T-helper 17 cell (primary cell): ENCODE measurements at regions not wholly inside any gene's neighbourhood (a gene's known extent, or its start where the extent isn't known, plus 50 kb on each side); places are given as distances from the start of the nearest gene placed in this dataset.

ENCODE experiments used
- ATAC-seq: fragments of 150-1000 bp; cut with Tn5 transposase; 2 replicates; pipeline ENCODE4 v1.10.0; 2021; ENCODE audit warnings: mild to moderate bottlenecking, moderate library complexity
- DNase-seq, 3 donors: peaks; one replicate each; pipeline versions ENCODE4 v3.0.0 to v3.0.0-alpha.2; 2020 to 2021
- H3K9me3 ChIP-seq: one replicate; pipeline ENCODE4 v1.7.0; 2013; ENCODE audit warnings: low read length, mild to moderate bottlenecking; ENCODE audit not compliant: control insufficient read depth, poor library complexity, severe bottlenecking
- H3K27ac Mint-ChIP-seq: one replicate; pipeline ENCODE4 v1.8.0; 2022; ENCODE audit warnings: mild to moderate bottlenecking, moderate library complexity, mixed read lengths
- H3K27me3 Mint-ChIP-seq: one replicate; pipeline ENCODE4 v1.8.0; 2022; ENCODE audit warnings: mixed read lengths
- H3K36me3 Mint-ChIP-seq: one replicate; pipeline ENCODE4 v1.8.0; 2022; ENCODE audit warnings: low read depth, mixed read lengths
- H3K4me1 Mint-ChIP-seq: one replicate; pipeline ENCODE4 v1.8.0; 2022; ENCODE audit warnings: mild to moderate bottlenecking, mixed read lengths
- H3K4me3 Mint-ChIP-seq: one replicate; pipeline ENCODE4 v1.8.0; 2022; ENCODE audit warnings: mild to moderate bottlenecking, moderate library complexity, mixed read lengths

DNA sequence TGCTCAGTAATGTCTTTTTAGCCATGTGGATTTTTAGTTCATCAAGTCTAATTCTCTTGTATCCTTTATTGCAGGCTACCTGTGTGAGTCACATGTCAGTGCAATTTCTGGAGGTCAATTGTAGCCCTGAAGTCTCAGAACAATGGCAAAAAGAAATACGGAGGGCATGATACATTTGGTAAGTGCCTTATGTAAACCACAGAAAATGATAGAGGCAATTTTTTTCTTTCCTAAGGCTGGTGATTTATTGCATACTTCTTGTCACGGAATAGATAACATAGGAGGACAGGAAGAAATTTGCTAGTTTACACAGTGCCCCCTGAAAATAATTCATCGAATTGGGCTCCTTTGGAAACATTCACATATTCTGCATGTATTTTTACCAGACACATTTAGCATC lies 235.9 kb downstream of the DMRTA1 start:
- Mint-ChIP-seq H3K27me3 (no peaks in the 10 kb centered on the region), H3K4me3 (no peak overlapping the region), H3K4me1 (no peaks in the 10 kb centered on the region), H3K36me3 (no peaks in the 10 kb centered on the region), H3K27ac (no peak overlapping the region)
- no peaks in the 10 kb centered on the region for H3K9me3 ChIP-seq
- DNase-seq (no peak), ATAC-seq (no peak)

- Mint-ChIP-seq H3K27me3 (no peaks in the 10 kb centered on the region), H3K36me3 (no peaks in the 10 kb centered on the region), H3K4me1 (no peaks in the 10 kb centered on the region), H3K4me3 (no peak overlapping the region), H3K27ac (no peak overlapping the region)
- DNase-seq = no peak
- no peak for ATAC-seq
- H3K9me3 ChIP-seq = no peaks in the 10 kb centered on the region
Measured at GRCh38 chr9:22682961-22683699, 236.5 kb downstream of the DMRTA1 start.

GRCh38 chr9:22683700-22684075 lies 237.1 kb downstream of the DMRTA1 start:
- no peak for DNase-seq
- H3K27me3 Mint-ChIP-seq = no peaks in the 10 kb centered on the region
- no peaks in the 10 kb centered on the region for H3K36me3 Mint-ChIP-seq
- no peaks in the 10 kb centered on the region for H3K4me1 Mint-ChIP-seq
- no peak overlapping the region for H3K27ac Mint-ChIP-seq
- H3K4me3 Mint-ChIP-seq = no peak overlapping the region
- no peak for ATAC-seq
- no peaks in the 10 kb centered on the region for H3K9me3 ChIP-seq

GRCh38 chr9:22693156-22693555 lies 246.5 kb downstream of the DMRTA1 start:
- Mint-ChIP-seq H3K27ac (no peak overlapping the region), H3K27me3 (no peaks in the 10 kb centered on the region), H3K4me1 (no peaks in the 10 kb centered on the region), H3K36me3 (no peaks in the 10 kb centered on the region), H3K4me3 (no peak overlapping the region)
- DNase-seq (no peak), ATAC-seq (no peak)
- no peaks in the 10 kb centered on the region for H3K9me3 ChIP-seq

DNA sequence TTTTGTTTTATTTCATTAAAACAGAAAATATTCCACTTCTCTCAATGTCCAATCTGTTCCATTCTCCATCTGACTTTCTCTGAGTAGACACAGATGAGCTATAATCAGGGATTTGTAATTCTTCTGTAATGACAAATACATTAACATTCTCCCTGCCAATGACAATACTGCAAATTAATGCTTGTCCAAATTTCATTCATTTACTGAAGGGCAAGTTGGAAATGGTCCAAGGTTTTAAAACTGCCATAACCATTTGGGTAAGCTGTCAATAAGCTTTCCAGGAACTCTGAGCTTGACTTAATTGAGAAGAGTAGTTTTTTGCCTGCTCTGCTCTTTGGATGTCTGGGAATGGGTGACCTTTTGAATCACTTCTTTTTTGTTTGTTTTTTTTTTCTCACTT lies 253.5 kb downstream of the DMRTA1 start:
- no peaks in the 10 kb centered on the region for H3K36me3 Mint-ChIP-seq
- H3K4me3 Mint-ChIP-seq = no peak overlapping the region
- H3K27me3 Mint-ChIP-seq = no peaks in the 10 kb centered on the region
- H3K9me3 ChIP-seq = no peaks in the 10 kb centered on the region
- ATAC-seq (no peak), DNase-seq (no peak)
- H3K4me1 Mint-ChIP-seq = no peaks in the 10 kb centered on the region
- no peak overlapping the region for H3K27ac Mint-ChIP-seq

DNA sequence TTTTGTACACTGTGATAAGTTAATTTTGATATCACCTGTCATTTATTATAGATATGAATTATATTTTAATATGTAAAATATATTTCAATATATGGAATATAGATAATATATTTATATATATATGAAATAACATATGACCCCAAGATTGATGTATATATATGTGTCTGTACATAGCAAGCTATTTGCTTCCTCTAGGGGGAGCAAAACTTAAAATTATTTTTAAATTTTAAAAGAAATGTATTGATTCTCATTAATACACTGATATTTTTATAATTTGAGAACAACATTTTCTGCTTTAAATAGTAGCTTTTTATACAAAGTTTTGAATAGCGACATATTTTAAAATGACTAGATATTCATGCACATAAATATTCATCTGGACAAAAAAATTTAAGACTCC lies 272.0 kb downstream of the DMRTA1 start:
- no peaks in the 10 kb centered on the region for H3K36me3 Mint-ChIP-seq
- H3K9me3 ChIP-seq = no peaks in the 10 kb centered on the region
- no peaks in the 10 kb centered on the region for H3K4me1 Mint-ChIP-seq
- no peak for DNase-seq
- ATAC-seq = no peak
- H3K4me3 Mint-ChIP-seq = no peak overlapping the region
- no peak overlapping the region for H3K27ac Mint-ChIP-seq
- H3K27me3 Mint-ChIP-seq = no peaks in the 10 kb centered on the region

DNA sequence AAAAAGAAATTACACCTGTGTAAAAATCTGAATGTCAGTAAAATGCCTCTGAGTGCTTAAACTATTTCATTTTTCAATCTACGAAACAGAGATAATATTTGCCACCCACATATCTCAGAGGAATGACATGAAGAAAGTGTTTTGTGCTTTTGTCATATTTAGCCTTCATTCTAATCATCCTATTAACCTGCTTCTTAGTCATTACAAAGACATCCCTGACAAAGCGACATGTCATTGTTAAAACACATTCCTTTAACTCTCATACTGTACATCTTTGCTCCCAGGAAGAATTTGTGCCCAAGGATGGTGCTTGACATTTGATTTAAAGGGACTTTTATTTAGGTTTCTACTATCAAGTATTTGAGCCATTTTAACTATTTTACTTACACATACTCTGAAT lies 275.9 kb downstream of the DMRTA1 start:
- ATAC-seq (no peak), DNase-seq (no peak)
- Mint-ChIP-seq H3K4me3 (no peak overlapping the region), H3K36me3 (no peaks in the 10 kb centered on the region), H3K4me1 (no peaks in the 10 kb centered on the region), H3K27ac (no peak overlapping the region), H3K27me3 (no peaks in the 10 kb centered on the region)
- H3K9me3 ChIP-seq = no peaks in the 10 kb centered on the region

DNA sequence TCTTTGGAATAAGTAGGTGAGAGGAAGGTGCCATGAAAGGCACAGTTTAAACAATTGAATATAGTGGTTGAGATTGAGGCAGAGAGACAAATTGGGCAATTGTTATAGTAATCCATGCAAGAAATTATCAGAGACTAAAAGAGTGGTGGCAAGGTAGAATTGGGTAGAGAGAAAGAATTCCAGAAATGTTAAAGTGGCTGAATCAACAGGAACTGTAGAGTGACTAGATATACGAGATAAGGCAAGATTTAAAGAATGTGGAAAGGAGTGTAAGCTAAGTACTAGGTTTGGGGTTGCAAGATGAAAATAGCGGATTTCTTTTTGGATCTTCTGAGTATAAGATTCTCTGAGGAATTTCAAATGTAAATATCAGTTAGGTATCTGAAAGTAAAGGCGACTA lies 285.2 kb downstream of the DMRTA1 start:
- Mint-ChIP-seq H3K27me3 (no peaks in the 10 kb centered on the region), H3K4me1 (no peaks in the 10 kb centered on the region), H3K27ac (no peak overlapping the region), H3K4me3 (no peak overlapping the region), H3K36me3 (no peaks in the 10 kb centered on the region)
- no peaks in the 10 kb centered on the region for H3K9me3 ChIP-seq
- no peak for DNase-seq
- ATAC-seq = no peak

GRCh38 chr9:22739712-22740111 lies 293.1 kb downstream of the DMRTA1 start:
- DNase-seq (no peak), ATAC-seq (no peak)
- Mint-ChIP-seq H3K4me1 (no peaks in the 10 kb centered on the region), H3K36me3 (no peaks in the 10 kb centered on the region), H3K27me3 (no peaks in the 10 kb centered on the region), H3K4me3 (no peak overlapping the region), H3K27ac (no peak overlapping the region)
- no peaks in the 10 kb centered on the region for H3K9me3 ChIP-seq

DNA sequence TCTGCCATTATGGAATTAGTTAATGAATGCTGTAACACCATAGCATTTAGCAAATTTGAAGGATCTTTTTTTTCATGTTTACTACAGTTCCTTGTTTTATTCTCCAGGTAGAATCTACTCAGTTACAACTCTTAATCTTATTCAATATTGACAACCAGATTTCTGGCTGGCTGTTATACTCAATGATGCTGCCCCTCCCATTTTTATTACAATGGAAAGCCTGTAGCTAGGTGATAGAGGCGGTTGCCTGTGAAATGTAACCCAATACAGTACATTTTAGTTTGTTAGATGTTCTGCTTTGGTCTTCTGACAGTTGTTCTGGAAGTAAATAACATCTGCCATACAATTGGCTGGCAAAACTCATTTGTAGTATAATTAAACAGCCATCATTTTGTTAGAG lies 294.2 kb downstream of the DMRTA1 start:
- Mint-ChIP-seq H3K27ac (no peak overlapping the region), H3K27me3 (no peaks in the 10 kb centered on the region), H3K36me3 (no peaks in the 10 kb centered on the region), H3K4me3 (no peak overlapping the region), H3K4me1 (no peaks in the 10 kb centered on the region)
- ATAC-seq (no peak), DNase-seq (no peak)
- H3K9me3 ChIP-seq = no peaks in the 10 kb centered on the region

GRCh38 chr9:22742401-22742800 lies 295.8 kb downstream of the DMRTA1 start:
- DNase-seq (no peak), ATAC-seq (no peak)
- Mint-ChIP-seq H3K4me3 (no peak overlapping the region), H3K4me1 (no peaks in the 10 kb centered on the region), H3K27ac (no peak overlapping the region), H3K27me3 (no peaks in the 10 kb centered on the region), H3K36me3 (no peaks in the 10 kb centered on the region)
- H3K9me3 ChIP-seq = no peaks in the 10 kb centered on the region

DNA sequence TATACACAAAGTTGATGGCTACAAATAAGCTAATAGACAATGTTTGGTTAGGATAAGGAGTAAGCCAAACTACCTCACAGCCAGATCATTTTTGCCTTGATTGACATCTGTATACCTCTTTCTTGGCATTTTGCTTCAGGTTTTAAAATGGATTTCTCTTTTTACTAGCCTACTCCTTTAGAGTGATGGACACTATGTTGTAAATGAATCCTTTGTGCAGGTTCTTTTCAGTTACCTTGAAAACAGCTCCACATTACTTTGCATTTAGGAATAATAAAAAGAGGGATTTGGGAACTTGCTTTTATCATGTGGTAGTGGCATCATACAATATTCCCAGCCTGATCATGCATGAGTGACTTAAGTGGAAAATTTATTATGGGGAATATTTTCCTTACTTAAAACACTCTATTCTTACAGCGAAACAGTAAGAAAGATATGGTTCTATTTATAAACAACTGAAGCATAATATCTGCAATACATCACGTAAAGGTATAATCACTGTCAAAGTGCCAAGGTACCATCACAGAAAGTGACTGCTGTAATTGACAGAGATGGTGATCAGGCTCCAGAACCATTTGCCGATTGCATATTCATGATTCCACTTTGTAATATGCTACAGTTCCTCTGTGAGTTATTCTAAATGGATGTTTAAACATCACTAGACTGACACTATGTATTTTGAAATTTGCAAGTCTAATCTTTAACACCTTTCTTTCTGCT lies 327.0 kb downstream of the DMRTA1 start:
- Mint-ChIP-seq H3K4me1 (no peaks in the 10 kb centered on the region), H3K27me3 (no peaks in the 10 kb centered on the region), H3K4me3 (no peak overlapping the region), H3K36me3 (no peaks in the 10 kb centered on the region), H3K27ac (no peak overlapping the region)
- no peaks in the 10 kb centered on the region for H3K9me3 ChIP-seq
- ATAC-seq (no peak), DNase-seq (no peak)

- H3K27me3 Mint-ChIP-seq = no peaks in the 10 kb centered on the region
- H3K36me3 Mint-ChIP-seq = no peaks in the 10 kb centered on the region
- DNase-seq (no peak), ATAC-seq (no peak)
- H3K9me3 ChIP-seq = no peaks in the 10 kb centered on the region
- H3K4me1 Mint-ChIP-seq = no peaks in the 10 kb centered on the region
- no peak overlapping the region for H3K27ac Mint-ChIP-seq
- no peak overlapping the region for H3K4me3 Mint-ChIP-seq
Measured at GRCh38 chr9:22790329-22790728, 343.7 kb downstream of the DMRTA1 start.

DNA sequence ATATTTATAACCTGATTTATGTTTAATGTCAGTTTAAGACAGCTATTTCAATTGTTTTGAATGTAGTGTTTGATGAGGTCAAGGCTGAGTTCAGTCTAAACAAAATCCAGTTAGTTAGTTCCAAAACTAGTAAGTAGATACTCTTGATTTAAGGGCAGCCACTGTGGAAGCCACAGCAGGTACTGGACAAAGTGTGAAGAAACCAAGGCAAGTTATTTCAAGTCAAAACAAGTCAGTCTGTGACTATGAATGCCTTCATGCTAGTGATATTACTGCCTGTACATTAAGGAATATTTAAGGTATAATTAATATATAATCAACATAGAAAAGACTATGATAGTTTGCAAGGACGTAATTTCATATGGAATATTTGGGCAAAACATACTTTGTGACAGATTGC lies 362.3 kb downstream of the DMRTA1 start:
- H3K27me3 Mint-ChIP-seq = no peaks in the 10 kb centered on the region
- ATAC-seq (no peak), DNase-seq (no peak)
- H3K36me3 Mint-ChIP-seq = no peaks in the 10 kb centered on the region
- no peak overlapping the region for H3K27ac Mint-ChIP-seq
- no peaks in the 10 kb centered on the region for H3K9me3 ChIP-seq
- H3K4me1 Mint-ChIP-seq = no peaks in the 10 kb centered on the region
- no peak overlapping the region for H3K4me3 Mint-ChIP-seq
